HepG2 (cell line): ENCODE measurements at regions not wholly inside any gene's neighbourhood (a gene's known extent, or its start where the extent isn't known, plus 50 kb on each side); places are given as distances from the start of the nearest gene placed in this dataset.

Experiments used
- ATAC-seq: fragments of 200-7000 bp; cut with Tn5 transposase; 3 replicates; pipeline ENCODE4 v1.9.1; 2020; ENCODE audit warnings: mild to moderate bottlenecking, moderate library complexity
- BruUV-seq: library from RNA; stranded (reverse); fragments of 400-500 nt; replicated peaks from 2 replicates; lab custom pipeline; 2021; lab: Mats Ljungman, UMichigan
- CTCF ChIA-PET: fragments of 300-600 bp; formaldehyde crosslinking; extraction: SDS; loops from one replicate; lab custom pipeline; 2021; ENCODE audit warnings: low total read pairs, inconsistent platforms, low intra/inter-chr PET ratio; lab: Yijun Ruan, JAX
- POLR2A ChIA-PET: fragments of 350-600 bp; sonication (Branson Sonifier 250); formaldehyde crosslinking; loops from one replicate; lab custom pipeline; 2020; ENCODE audit warnings: antibody characterized with exemption, inconsistent platforms; lab: Yijun Ruan, JAX
- DNase-seq: peaks from one replicate; pipeline ENCODE4 v3.0.0-alpha.2; 2015; ENCODE audit warnings: low spot score
- FAIRE-seq: peaks from 3 replicates; lab custom pipeline; 2011; peaks lifted over from hg19 to GRCh38; lab: Jason Lieb, UNC
- H2AFZ ChIP-seq: one replicate; pipeline ENCODE4 v1.6.1; 2011; ENCODE audit warnings: low read length, inconsistent platforms
- H3K27ac ChIP-seq: fragments of 300-600 bp; 3 replicates; pipeline ENCODE4 v1.8.0; 2011; ENCODE audit warnings: mixed run types, mild to moderate bottlenecking, mixed read lengths, low read length, inconsistent platforms; ENCODE audit not compliant: insufficient read depth; ENCODE audit errors: extremely low read length
- H3K27me3 ChIP-seq, 2 experiments: fragments of 200-600 bp in 1 of 2; 2 replicates in 1 of 2; 3 replicates in 1 of 2; pipeline versions ENCODE4 v1.6.0 to v1.8.0; 2011; ENCODE audit warnings: low read length in 2 of 2, mild to moderate bottlenecking in 2 of 2, moderate library complexity in 2 of 2, inconsistent platforms in 1 of 2; ENCODE audit not compliant: insufficient read depth in 2 of 2, control insufficient read depth in 1 of 2
- H3K36me3 ChIP-seq, 2 experiments: fragments of 200-600 bp in 1 of 2; replicated peaks in 1 of 2; 2 replicates in 1 of 2; 3 replicates in 1 of 2; pipeline versions ENCODE4 v1.5.1 to v1.8.0; 2011; ENCODE audit warnings: low read length in 2 of 2, inconsistent platforms in 1 of 2; ENCODE audit not compliant: insufficient read depth in 2 of 2, control insufficient read depth in 1 of 2
- H3K4me1 ChIP-seq: 2 replicates; pipeline ENCODE4 v1.5.1; 2012; ENCODE audit warnings: low read length, inconsistent platforms; ENCODE audit not compliant: insufficient read depth
- H3K4me2 ChIP-seq: 2 replicates; pipeline ENCODE4 v1.6.0; 2011; ENCODE audit warnings: low read depth, low read length, inconsistent platforms
- H3K4me3 ChIP-seq, 3 experiments: fragments of 200-600 bp in 1 of 3; sonication (generic), shearing (Covaris generic) in 1 of 3; replicated peaks in 1 of 3; 2 replicates each; pipeline ENCODE4 v1.5.1; 2011 to 2016; ENCODE audit warnings: low read length in 3 of 3, inconsistent platforms in 2 of 3, low read depth in 2 of 3, mild to moderate bottlenecking in 2 of 3, control low read depth in 1 of 3, mixed read lengths in 1 of 3; ENCODE audit not compliant: insufficient read depth in 1 of 3
- H3K79me2 ChIP-seq: one replicate; pipeline ENCODE4 v1.6.1; 2011; ENCODE audit warnings: low read length, inconsistent platforms; ENCODE audit not compliant: insufficient read depth
- H3K9ac ChIP-seq: 2 replicates; pipeline ENCODE4 v1.6.0; 2011; ENCODE audit warnings: mild to moderate bottlenecking, low read depth, low read length, inconsistent platforms; ENCODE audit not compliant: insufficient read depth
- H3K9me3 ChIP-seq: 2 replicates; pipeline ENCODE4 v1.5.1; 2012; ENCODE audit warnings: mild to moderate bottlenecking, low read length
- H4K20me1 ChIP-seq: 2 replicates; pipeline ENCODE4 v1.6.0; 2011; ENCODE audit warnings: inconsistent platforms, mild to moderate bottlenecking, low read length, moderate library complexity; ENCODE audit not compliant: insufficient read depth
- FOSL1 ChIP-seq: sonication (generic); formaldehyde crosslinking; IDR thresholded peaks from 2 replicates; pipeline ENCODE4 v1.9.0; 2021; ENCODE audit warnings: missing genetic modification reagents, borderline replicate concordance
- FOXA1 ChIP-seq, 2 experiments: fragments of 450-650 bp in 1 of 2; sonication (generic) in 1 of 2; formaldehyde crosslinking in 1 of 2; IDR thresholded peaks; 2 replicates each; pipeline versions ENCODE4 v1.4.0 to v1.6.1; 2016 to 2020; ENCODE audit warnings: missing genetic modification reagents in 1 of 2
- HMG20A ChIP-seq: IDR thresholded peaks from 2 replicates; pipeline ENCODE4 v1.6.1; 2016; ENCODE audit warnings: borderline replicate concordance
- TP53 ChIP-seq: sonication (generic); formaldehyde crosslinking; conservative IDR thresholded peaks from 2 replicates; pipeline ENCODE4 v1.4.0; 2020; ENCODE audit warnings: missing genetic modification reagents
- ZNF121 ChIP-seq: sonication (generic); formaldehyde crosslinking; IDR thresholded peaks from 2 replicates; pipeline ENCODE4 v1.5.0; 2020; ENCODE audit warnings: mild to moderate bottlenecking, missing genetic modification reagents
- ZNF652 ChIP-seq: IDR thresholded peaks from 2 replicates; pipeline ENCODE4 v1.6.1; 2016; ENCODE audit warnings: low read depth, borderline replicate concordance
- WGBS: methylation state at CpG from one replicate; pipeline ENCODE4 v1.1.6; 2017; ENCODE audit warnings: low lambda C conversion rate; 5-methylcytosine and 5-hydroxymethylcytosine counted together
- in situ Hi-C: cut with HindIII; loops from 2 replicates; pipeline ENCODE4 v1.10.0; 2017; ENCODE audit warnings: low pct_unique_long_range_greater_than_20kb; ENCODE audit not compliant: extremely low pct_ligation_motif_present
- intact Hi-C: fragments of 100-400 bp; cut with micrococcal nuclease; formaldehyde crosslinking; loops from one replicate; pipeline ENCODE4 v1.10.0; 2022; ENCODE audit not compliant: unreplicated experiment
- TF ChIP-seq, protein P1 (sequence below): fragments of 450-650 bp; IDR thresholded peaks from 2 replicates; pipeline ENCODE4 v1.6.1; 2016
- TF ChIP-seq, protein P2 (sequence below): sonication (generic); formaldehyde crosslinking; IDR thresholded peaks from 2 replicates; pipeline ENCODE4 v1.5.0; 2020; ENCODE audit warnings: missing genetic modification reagents, mild to moderate bottlenecking, borderline replicate concordance
- TF ChIP-seq, protein P3 (sequence below): sonication (generic); formaldehyde crosslinking; IDR thresholded peaks from 2 replicates; pipeline ENCODE4 v1.8.0; 2022; ENCODE audit warnings: missing genetic modification reagents, mild to moderate bottlenecking, inconsistent platforms, borderline replicate concordance
- TF ChIP-seq, protein P4 (sequence below): sonication (generic); formaldehyde crosslinking; IDR thresholded peaks from 2 replicates; pipeline ENCODE4 v1.4.0; 2020; ENCODE audit warnings: mild to moderate bottlenecking, missing genetic modification reagents
- TF ChIP-seq, protein P5 (sequence below), 2 experiments: sonication (generic) in 1 of 2; formaldehyde crosslinking in 1 of 2; IDR thresholded peaks; 2 replicates each; pipeline versions ENCODE4 v1.4.0 to v1.6.1; 2016 to 2020; ENCODE audit warnings: borderline replicate concordance in 1 of 2, low read depth in 1 of 2, mild to moderate bottlenecking in 1 of 2, missing genetic modification reagents in 1 of 2

DNA sequence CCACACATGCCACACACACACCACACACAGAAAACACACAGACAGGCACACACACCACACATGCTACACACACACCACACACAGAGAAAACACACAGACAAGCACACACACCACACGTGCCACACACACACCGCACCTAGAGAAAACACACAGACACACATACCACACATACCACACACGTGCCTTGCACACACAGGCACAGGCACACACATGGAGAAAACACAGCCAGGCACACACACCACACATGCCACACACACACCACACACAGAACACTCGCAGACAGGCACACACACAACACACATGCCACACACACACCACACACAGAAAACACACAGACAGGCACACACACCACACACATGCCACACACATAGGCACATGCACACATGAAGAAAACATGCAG is 242.1 kb upstream of the MYT1L start:
- H3K4me2 ChIP-seq, result no peak overlapping the region
- FAIRE-seq, result peak; percentile 18
- in situ Hi-C loops, result no loop called here
- TF ChIP-seq, protein P1, sequence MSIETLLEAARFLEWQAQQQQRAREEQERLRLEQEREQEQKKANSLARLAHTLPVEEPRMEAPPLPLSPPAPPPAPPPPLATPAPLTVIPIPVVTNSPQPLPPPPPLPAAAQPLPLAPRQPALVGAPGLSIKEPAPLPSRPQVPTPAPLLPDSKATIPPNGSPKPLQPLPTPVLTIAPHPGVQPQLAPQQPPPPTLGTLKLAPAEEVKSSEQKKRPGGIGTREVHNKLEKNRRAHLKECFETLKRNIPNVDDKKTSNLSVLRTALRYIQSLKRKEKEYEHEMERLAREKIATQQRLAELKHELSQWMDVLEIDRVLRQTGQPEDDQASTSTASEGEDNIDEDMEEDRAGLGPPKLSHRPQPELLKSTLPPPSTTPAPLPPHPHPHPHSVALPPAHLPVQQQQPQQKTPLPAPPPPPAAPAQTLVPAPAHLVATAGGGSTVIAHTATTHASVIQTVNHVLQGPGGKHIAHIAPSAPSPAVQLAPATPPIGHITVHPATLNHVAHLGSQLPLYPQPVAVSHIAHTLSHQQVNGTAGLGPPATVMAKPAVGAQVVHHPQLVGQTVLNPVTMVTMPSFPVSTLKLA, result peak; percentile 95
- TF ChIP-seq TP53 (CRISPR knock-in tag) (no peak), FOSL1 (CRISPR knock-in tag) (no peak), ZNF121 (CRISPR knock-in tag) (no peak), FOXA1 (IDR thresholded peaks at IDR 0.05) (peak; percentile 22; the same call in 1 of the 2 replicates), FOXA1 (CRISPR knock-in tag; IDR thresholded peaks at IDR 0.05) (no peak), ZNF652 (no peak), HMG20A (no peak)
- TF ChIP-seq, protein P2, sequence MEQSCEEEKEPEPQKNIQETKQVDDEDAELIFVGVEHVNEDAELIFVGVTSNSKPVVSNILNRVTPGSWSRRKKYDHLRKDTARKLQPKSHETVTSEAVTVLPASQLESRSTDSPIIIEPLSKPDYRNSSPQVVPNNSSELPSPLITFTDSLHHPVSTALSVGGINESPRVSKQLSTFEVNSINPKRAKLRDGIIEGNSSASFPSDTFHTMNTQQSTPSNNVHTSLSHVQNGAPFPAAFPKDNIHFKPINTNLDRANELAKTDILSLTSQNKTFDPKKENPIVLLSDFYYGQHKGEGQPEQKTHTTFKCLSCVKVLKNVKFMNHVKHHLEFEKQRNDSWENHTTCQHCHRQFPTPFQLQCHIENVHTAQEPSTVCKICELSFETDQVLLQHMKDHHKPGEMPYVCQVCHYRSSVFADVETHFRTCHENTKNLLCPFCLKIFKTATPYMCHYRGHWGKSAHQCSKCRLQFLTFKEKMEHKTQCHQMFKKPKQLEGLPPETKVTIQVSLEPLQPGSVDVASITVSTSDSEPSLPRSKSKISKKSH (CRISPR knock-in tag), result no peak
- TF ChIP-seq, protein P3, sequence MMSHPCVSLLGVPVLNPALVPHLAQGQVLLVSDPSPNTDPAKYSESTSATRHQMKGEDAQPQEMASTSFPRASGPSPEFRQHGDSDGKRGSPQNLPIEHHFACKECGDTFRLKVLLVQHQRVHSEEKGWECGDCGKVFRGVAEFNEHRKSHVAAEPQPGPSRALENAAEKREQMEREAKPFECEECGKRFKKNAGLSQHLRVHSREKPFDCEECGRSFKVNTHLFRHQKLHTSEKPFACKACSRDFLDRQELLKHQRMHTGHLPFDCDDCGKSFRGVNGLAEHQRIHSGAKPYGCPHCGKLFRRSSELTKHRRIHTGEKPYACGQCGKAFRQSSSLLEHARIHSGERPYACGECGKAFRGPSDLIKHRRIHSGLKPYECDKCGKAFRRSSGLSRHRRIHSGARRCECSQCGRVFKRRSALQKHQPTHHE (CRISPR knock-in tag), result no peak
- TF ChIP-seq, protein P4, sequence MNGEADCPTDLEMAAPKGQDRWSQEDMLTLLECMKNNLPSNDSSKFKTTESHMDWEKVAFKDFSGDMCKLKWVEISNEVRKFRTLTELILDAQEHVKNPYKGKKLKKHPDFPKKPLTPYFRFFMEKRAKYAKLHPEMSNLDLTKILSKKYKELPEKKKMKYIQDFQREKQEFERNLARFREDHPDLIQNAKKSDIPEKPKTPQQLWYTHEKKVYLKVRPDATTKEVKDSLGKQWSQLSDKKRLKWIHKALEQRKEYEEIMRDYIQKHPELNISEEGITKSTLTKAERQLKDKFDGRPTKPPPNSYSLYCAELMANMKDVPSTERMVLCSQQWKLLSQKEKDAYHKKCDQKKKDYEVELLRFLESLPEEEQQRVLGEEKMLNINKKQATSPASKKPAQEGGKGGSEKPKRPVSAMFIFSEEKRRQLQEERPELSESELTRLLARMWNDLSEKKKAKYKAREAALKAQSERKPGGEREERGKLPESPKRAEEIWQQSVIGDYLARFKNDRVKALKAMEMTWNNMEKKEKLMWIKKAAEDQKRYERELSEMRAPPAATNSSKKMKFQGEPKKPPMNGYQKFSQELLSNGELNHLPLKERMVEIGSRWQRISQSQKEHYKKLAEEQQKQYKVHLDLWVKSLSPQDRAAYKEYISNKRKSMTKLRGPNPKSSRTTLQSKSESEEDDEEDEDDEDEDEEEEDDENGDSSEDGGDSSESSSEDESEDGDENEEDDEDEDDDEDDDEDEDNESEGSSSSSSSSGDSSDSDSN (CRISPR knock-in tag), result no peak
- TF ChIP-seq, protein P5, sequence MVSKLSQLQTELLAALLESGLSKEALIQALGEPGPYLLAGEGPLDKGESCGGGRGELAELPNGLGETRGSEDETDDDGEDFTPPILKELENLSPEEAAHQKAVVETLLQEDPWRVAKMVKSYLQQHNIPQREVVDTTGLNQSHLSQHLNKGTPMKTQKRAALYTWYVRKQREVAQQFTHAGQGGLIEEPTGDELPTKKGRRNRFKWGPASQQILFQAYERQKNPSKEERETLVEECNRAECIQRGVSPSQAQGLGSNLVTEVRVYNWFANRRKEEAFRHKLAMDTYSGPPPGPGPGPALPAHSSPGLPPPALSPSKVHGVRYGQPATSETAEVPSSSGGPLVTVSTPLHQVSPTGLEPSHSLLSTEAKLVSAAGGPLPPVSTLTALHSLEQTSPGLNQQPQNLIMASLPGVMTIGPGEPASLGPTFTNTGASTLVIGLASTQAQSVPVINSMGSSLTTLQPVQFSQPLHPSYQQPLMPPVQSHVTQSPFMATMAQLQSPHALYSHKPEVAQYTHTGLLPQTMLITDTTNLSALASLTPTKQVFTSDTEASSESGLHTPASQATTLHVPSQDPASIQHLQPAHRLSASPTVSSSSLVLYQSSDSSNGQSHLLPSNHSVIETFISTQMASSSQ (IDR thresholded peaks at IDR 0.05; ENCODE audit: low read depth), result no peak
- TF ChIP-seq, protein P5 (CRISPR knock-in tag; IDR thresholded peaks at IDR 0.05; ENCODE audit: borderline replicate concordance), result no peak

More for the DNA sequence above, 242.1 kb upstream of the MYT1L start:
- Histone ChIP-seq H3K36me3 (no peaks in the 10 kb centered on the region), H3K79me2 (no peaks in the 10 kb centered on the region), H3K27me3 (peaks cover 0 to 20% of the 10 kb centered on the region in 2 experiments; a peak in 1 of 5 replicates), H3K4me3 (no peak overlapping the region), H3K9ac (no peak overlapping the region), H4K20me1 (no peaks in the 10 kb centered on the region), H2AFZ (no peak overlapping the region), H3K9me3 (peaks cover 17% of the 10 kb centered on the region), H3K4me1 (no peaks in the 10 kb centered on the region), H3K27ac (no peak overlapping the region)
- ChIA-PET CTCF (no interaction called here), POLR2A (no interaction called here)
- ATAC-seq (no peak), DNase-seq (no peak)
- BruUV-seq, result no TSS peak
- intact Hi-C loops, result no loop called here
- WGBS, result 64% methylated on average over 4 of the region's 4 CpGs
